GM19324 (cell line): ENCODE measurements at regions not wholly inside any gene's neighbourhood (a gene's known extent, or its start where the extent isn't known, plus 50 kb on each side); places are given as distances from the start of the nearest gene placed in this dataset.

Experiments
- ATAC-seq: cut with Tn5 transposase; IDR thresholded peaks from one replicate; pipeline ENCODE4 v1.9.1; 2021; ENCODE audit warnings: mild to moderate bottlenecking, moderate library complexity; ENCODE audit not compliant: unreplicated experiment, low FRiP score

DNA sequence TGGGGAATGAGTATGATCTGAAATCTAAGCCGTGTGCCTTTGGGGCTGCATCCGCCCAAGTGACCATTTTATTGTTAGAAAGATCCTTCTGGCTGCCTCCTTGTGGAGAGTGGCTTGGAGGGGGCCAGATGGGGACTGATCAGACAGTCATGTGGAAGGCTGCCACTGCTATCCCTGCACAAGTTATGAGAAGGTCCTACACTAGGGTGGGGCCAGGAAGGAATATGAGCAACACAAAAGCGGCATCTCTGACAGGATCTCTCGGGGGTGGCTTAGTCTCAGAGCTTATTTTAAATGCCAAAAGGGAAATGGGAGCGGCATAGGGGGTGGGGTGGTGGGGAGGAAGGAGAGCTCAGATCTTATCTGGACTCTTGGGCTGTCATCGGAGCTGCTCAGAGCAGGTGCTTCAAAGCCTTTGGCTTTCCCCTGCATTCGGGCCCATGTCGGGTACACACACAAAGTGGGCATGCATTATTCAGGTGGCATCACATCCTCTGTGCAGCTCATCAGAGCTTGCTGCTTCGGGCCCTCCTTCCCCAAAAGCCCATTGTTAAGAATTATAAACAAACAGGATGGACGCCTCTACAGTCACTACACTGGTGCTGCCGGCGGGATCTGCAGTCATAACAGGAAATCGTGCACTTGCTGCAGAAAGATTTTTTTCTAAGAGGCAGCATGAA is 805.4 kb downstream of the VRK1 start:
- no peak for ATAC-seq

DNA sequence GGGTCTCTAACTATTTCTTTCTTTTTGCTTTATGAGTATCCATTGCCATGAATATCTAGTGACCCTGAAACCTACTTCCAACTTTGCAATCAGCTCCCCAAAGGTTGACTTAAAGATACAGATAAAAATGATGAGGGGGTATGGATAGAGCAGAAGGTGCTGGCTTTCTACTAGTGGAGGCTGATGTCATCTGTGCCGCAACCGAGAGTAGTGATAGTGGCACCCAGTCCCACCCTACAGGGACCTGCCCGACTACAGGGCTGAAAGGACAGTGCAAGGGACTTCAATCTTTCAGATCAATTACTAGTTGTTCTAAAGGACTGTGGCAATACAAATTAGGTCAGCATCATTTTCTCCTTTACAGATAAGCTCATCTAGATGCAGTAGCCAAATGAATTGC is 806.0 kb downstream of the VRK1 start:
- ATAC-seq, result no peak

DNA sequence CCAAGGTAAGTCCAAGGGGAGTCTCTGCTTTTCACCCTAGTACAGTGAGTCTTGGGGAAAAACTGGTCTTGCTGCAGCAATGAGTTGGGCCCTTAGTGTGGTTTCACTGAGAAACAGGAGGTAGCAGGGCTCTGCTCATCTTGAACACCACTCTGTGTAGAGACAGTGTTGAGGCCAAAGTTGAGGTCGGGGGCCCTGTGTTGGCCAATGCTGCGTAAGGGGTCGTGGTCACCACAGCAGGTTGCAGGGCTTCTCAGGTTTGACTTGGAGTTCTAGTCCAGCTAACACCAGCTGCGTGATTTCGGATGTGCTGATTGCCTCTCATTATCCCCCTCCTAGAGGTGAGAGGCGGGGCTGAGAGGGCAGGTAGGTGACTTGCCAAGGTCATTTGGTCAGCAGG is 807.5 kb downstream of the VRK1 start:
- ATAC-seq, result no peak

DNA sequence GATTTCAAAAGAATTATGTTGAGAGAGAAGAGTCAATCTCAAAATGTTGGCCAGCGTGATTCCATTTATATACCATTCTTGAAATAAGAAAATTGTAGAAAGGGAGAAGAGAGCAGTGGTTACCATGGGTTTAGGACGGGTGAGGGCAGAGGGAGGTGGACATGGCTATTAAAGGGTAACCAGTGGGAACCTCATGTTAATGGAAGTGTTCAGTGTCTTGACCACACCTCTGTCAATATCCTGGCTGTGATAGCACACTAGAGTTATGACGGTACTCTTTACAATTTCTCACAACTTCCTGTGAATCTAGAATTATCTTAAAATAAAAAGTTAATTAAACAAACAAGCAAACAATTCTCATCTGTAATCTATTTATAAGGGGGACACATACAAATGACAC is 821.2 kb downstream of the VRK1 start:
- ATAC-seq, result no peak

DNA sequence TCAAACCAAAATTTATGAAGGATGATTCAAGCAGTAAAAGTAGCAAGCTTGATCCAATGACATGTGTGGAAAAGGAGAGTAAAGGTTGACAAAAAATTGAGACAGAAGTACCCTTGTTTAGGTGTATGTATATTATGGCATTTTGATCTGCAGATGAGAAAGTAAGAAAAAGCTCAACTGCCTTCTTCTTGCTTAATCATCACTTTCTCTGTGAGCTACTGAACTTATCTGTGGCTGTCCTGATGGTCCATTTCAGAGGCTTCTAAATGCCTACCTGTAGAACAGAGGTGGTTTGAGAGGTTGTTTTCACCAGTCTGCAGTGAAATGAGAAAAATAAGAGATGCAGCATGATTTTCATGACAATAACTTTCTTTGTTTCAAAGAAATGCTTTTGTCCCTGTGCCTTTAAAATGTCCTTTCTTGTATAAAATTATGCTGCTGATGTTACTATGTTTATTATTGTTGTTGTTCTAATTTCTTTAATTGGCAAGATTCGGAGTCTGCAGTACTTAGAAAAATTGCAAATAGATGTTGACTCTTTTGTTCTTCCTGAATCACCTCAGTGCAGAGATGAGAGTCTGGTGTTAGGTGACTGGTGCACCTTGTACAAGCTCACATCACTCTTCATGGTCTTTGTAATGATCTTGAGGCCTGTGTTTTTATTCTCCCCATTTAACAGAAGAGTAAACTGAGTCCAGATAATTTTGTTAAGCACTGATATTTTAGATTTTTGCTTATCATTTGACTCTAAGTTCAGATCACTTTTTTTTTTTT is 821.9 kb downstream of the VRK1 start:
- ATAC-seq, result no peak

DNA sequence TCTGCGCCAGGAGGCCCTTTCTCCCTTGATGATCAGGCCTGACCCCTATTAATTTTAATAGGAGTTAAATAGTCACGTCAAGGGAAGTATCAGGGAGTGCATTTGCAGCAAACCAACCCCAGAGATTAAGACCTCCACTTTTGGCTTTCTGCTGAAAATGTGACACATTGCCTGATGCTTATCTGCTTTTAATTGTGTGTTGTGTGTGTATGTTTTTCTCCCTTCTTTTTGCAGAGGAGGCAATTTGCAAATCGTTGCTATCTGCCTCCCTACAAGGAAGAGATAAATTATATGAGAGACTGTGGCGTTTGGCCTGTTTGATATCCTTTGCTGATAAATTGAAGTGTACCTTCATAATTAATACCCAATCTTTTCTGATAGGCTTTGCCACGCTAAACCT is 822.9 kb downstream of the VRK1 start:
- ATAC-seq, result no peak

DNA sequence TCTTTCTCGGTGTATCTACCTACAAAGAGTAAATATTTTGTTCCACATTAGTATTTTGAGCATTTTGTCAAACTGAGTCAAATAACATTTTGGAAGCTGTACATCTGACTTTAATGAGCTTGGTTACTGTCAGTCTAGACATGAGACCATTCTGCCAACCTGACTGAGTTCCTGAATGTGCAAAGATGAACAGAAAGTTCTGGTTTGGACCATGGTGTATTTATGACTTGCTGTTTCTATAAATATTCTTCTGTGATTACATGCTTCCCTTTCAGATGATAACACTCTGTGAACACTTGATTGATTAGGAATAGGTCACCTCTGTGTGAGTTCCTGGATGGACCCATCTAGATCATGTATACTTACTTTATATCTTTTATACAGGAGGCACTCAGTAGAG is 827.8 kb downstream of the VRK1 start:
- ATAC-seq, result no peak

DNA sequence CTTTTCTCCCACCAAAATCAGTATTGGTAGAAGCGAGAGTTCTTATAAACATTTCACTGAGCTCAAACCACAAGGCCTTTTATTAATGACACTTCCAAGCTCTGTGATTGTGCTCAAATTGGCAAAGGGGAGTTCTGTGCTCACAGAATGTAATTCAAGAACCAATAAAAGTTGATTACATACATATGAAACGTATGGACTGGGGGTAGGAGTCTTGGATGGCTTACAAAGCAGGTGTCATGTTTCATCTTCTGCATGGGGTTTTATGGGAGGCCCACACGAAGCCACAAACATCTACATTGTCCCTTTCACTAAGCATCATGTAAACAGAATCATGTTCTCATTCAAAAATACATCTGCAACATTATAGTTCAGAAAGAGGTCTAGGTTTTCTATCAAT is 828.3 kb downstream of the VRK1 start:
- ATAC-seq, result no peak

DNA sequence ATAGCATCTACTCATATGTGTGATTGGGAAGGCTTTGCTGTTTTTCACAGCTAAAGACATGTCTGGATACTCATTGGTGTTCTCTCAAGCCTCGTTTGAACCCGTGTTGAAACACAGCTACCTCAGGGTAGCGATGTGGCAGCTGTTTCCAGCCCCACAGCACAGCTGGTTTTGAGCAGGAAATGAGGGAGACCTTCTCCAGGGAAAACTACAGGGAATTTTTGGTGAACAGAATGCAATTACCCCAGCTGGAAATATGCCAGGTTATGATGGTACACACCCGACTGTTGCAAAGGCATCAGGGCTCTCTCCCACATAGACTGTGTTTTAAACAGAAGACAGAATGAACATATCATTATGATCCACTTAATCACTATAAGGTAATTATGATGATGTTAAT is 828.9 kb downstream of the VRK1 start:
- ATAC-seq, result no peak

DNA sequence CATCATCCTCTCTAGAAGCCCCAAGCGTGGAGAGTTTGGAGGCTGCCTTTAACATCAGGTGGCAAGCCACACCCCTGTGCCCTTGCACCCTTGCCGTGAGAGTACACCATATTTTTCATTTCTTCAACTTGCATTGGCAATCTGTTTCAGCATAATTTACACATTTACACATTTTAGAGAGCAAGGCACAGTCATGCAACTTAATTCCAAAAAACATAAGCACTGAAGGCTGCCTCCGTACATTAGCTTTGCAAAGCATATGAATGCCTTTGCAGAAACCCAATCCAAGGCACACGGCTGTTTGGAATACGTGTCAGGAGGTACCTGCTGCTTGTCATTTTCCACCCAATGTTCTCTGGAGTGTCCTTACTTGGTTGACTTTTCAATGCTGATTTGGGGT is 833.1 kb downstream of the VRK1 start:
- ATAC-seq, result no peak

DNA sequence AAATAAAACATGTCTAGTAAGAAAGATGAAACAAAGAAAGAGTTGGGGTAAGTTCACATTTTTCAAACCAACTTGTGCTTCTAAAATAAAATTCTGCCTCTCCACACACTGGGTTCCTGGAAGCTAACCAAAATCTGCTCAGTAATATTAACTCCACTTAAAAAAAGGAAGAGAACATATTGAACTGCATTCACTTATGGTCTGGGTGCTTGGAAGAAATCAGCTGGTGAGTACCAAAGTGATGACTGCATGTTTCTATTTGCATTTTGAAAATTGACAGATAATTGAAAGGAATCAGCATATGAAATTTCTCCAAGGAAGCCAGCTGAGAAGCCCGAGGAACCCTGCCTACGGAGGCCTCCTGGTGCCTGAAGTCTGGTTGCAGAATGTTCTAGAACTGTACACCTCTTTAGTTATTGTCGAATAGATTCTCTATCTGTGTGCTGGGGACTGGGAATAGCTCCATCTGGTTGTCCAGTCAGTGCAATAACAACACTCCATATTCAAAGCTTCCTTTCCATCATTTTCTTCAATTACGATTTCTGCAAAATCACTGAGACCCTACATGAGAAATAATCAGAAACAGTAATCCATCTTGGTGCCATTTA is 836.1 kb downstream of the VRK1 start:
- ATAC-seq, result no peak

DNA sequence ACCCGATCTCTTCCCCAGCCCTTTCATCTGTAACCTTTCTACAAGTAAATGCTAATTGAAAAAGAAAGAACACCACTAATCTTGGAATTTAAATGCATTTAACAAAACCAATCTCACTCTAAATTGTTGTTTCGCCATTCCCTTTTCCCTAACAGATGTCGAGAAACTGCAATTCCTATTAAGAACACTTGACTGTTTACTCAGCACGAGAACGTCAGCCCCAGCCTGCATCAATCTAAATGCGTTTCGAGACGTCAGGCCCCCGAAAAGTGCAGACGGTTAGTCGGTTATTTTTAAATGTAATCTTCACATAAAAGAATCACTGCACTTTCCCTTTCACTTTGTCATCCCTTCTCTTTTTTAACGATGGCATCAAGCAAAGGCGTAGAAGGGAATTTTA is 837.6 kb downstream of the VRK1 start:
- ATAC-seq, result no peak

DNA sequence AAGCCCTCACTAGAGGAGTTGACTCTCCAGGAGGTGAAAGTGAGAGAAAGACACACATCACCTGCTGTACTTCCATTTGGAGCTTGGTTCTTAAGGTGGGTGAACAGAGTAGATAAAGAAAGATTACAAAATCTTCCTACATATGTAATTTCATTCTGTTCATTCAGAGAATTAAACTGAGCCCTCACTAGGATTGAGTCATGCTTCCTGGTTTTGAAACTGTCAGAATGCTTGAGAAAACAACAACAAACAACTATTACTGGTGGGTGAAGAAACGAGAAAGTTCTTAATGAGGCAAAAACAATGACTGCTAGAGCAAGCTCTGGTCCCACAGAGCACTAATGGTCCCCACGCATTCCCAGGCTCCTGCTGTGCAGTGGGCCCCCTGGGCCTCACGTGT is 841.7 kb downstream of the VRK1 start:
- ATAC-seq, result no peak

DNA sequence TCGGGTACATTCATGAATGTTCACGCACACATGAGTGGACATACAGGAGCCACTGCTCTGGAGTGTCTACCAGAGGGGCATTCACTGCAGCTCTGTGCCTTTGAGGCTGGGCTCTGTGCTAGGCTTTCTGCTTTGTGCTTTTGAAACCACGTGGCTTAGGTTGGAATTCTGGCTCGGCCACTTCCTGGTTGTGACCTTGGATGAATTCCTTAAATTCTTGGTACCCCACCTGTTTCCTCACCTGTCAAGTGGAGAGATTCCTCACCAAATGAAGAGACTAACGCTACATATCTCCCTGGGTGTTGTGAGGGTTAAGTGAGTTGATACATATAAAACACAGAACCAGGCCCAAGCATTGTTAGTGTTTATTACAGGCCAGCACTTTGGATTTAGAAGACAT is 842.8 kb downstream of the VRK1 start:
- ATAC-seq, result no peak

DNA sequence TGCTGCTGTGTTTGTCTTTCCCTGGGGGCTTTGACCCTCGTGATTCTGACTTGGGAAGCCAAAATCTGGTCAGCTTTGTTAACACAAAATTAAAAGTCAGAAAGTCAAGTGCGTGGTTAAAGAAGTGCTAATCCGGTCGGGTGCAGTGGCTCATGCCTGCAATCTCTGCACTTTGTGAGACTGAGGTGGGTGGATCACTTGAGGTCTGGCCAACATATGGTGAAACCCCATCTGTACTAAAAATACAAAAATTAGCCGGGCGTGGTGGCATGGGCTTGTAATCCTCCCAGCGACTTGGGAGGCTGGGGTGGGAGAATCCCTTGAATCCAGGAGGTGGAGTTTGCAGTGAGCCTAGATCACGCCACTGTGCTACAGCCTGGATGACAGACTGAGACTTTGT is 844.6 kb downstream of the VRK1 start:
- no peak for ATAC-seq

DNA sequence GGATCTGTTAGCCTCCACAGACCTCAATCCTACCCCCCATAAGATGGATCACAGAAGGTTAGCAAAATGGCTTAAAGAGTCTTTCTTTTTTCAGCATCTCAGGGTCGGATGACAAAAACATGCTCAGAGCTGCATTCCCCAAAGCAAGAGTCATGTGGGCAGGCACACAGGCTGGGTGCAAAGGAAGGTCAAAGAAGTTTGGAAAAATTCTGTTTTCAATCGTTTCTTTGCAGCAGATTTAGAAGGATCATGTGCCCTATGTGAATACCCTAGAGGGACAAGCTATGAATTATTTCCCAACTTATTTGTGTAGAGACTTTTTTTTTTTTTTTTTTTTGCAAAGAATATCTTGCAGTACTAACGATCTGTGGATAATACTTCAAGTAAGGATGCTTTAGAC is 845.4 kb downstream of the VRK1 start:
- no peak for ATAC-seq

DNA sequence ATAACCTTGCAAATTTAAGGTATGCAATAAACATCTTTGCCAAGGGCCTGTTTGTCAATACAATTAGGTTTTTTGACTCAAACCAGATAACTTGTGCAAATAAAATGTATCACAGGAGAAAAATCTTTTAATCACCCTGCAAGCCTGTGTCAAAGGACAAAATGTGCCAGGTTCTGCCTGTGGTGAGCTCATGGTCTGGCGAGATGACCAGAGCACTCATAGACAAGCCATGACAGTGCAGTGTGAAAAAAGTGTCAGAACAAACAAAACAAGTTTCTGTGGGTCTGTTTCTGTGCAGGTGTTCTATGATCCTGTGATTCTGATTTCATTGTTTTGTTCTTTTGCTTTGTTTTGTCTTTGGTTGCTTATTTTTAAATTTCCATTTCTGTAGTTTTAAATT is 847.2 kb downstream of the VRK1 start:
- no peak for ATAC-seq

DNA sequence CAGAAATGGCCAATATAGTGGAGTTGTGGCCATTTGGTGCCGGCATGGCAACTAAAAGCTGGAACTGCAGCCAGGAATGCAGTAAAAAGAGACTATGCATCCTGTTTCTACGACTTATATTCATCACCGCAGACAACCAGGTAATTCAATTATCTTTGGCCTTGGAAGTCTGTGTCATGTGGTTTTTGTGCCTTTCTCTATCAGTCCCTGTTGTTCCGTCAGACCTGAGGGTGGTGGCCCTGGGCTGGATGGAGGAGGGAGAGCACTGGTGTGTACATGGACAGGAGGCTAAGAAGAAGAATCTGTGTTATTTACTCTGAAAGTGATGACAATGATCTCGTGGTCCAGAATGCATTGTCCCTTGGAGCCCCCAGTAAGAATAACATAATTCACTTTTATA is 852.6 kb downstream of the VRK1 start:
- no peak for ATAC-seq

DNA sequence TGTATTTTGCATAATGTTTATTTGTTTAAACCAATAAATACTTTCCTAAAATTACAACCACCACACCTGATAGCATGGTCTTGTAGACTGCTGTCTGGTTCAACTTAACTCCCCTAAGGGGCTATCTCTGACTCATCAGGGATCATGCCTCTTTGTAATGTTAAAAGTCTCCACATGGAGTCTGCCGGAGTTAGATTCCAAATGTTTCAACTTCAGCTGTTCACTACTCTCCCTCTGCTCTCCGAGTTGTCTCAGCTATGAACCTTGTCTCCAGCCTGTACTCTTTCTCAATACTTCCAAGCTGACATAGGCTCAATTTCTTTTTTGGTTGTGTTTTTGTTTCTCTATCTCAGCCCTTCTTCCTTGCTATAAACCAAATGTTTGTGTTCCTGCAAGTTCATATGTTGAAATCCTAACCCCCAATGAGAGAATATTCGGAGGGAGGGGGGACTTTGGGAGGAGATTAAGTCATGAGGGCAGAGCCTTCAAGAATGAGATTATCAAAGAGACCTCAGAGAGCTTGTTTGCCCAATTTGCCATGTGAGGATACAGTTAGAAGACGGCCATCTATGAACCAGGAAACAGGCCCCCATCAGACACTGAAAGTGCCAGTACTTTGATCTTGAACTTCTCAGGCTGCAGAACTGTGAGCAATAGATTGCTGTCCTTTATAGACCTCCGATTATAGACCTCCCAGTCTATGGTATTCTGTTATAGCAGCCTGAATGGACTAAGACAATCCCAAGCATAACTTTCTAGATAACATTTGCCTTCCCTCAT is 858.2 kb downstream of the VRK1 start:
- ATAC-seq, result no peak

DNA sequence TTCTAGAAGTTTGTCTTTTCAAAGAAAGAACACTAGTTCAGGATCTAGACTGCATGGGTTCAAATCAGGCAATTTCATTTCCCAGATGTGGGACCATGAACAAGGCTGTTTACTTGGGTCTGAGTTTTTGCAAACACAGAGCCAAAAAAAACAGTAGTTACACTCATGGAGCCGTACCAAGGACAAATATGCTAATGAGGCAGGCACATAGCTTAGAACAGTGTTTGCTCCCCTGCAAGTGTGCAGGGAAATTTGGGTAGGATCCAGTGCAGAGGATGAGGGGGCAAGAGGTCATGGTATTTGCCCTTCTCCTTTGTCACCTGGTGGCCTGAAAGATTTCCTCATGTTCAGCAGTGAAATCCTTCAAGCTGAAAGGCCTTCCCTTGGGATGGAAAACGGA is 860.4 kb downstream of the VRK1 start:
- no peak for ATAC-seq

DNA sequence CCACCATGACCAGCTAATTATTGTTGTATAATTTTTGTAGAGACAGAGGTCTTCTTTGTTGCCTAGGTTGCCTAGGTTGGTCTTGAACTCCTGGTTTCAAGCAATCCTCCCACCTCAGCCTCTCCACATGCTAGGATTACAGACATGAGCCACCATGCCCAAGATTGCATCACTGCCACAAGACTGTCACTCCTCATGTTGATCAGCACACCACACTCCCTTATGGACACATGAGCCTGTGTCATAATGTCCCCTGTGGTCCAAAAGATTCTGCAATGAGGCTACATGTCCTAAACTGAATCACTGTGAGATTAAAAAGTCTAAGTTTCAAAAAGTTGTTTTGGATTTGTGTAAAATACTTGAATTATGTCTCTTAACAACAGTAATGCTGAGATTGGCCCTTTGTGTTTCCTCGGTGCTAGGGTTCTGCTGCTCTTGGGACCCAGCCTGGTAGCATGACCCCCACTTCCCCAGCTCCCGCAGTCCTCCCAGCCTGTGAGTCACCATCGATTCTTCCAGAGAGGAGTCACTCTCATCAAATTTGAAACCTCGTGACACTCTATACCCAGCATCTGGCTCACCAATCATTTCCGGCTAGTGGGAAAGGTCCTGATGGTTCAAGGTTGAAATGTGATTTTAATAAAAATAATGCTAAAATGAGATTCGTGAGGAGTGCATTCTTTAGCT is 890.9 kb downstream of the VRK1 start:
- no peak for ATAC-seq
